GM12878 (cell line): ENCODE measurements at regions not wholly inside any gene's neighbourhood (a gene's known extent, or its start where the extent isn't known, plus 50 kb on each side); places are given as distances from the start of the nearest gene placed in this dataset.
"Not testable (repeated sequence)": the region's sequence is repeated elsewhere in the genome, so short reads cannot be mapped to it uniquely, and the experiment has no call there.

Experiments
- ATAC-seq: fragments of 200-7000 bp; cut with Tn5 transposase; 3 replicates; pipeline ENCODE4 v1.9.1; 2020; ENCODE audit warnings: mild to moderate bottlenecking, moderate library complexity
- BruUV-seq: library from RNA; stranded (reverse); fragments of 400-500 nt; replicated peaks from 2 replicates; lab custom pipeline; 2021; lab: Mats Ljungman, UMichigan
- CTCF ChIA-PET: fragments of 300-600 bp; sonication (Branson Sonifier 250); formaldehyde crosslinking; extraction: SDS; loops from one replicate; lab custom pipeline; 2021; ENCODE audit warnings: inconsistent platforms; lab: Yijun Ruan, JAX
- POLR2A ChIA-PET: fragments of 350-600 bp; formaldehyde crosslinking; extraction: SDS; loops from one replicate; lab custom pipeline; 2021; ENCODE audit warnings: inconsistent platforms; lab: Charles Lee
- RAD21 ChIA-PET: fragments of 300-600 bp; sonication (Branson Sonifier 250); formaldehyde crosslinking; loops from one replicate; lab custom pipeline; 2023; ENCODE audit warnings: antibody characterized with exemption; ENCODE audit not compliant: unreplicated experiment; lab: Charles Lee
- SMC1A ChIA-PET: fragments of 300-600 bp; sonication (Branson Sonifier 250); formaldehyde crosslinking; loops from one replicate; lab custom pipeline; 2023; ENCODE audit not compliant: unreplicated experiment, uncharacterized antibody; lab: Charles Lee
- DNase-seq: peaks from one replicate; pipeline ENCODE4 v3.0.0-alpha.2; 2011; ENCODE audit warnings: low read depth, low spot score
- FAIRE-seq: peaks from 3 replicates; lab custom pipeline; 2011; peaks lifted over from hg19 to GRCh38; lab: Jason Lieb, UNC
- H2AFZ ChIP-seq: 2 replicates; pipeline ENCODE4 v1.6.0; 2011; ENCODE audit warnings: low read depth, low read length, control low read depth; ENCODE audit not compliant: control insufficient read depth
- H3K27ac ChIP-seq: 2 replicates; pipeline ENCODE4 v1.5.1; 2011; ENCODE audit warnings: control low read depth; ENCODE audit not compliant: control insufficient read depth, insufficient read depth
- H3K27me3 ChIP-seq, 2 experiments: replicated peaks in 1 of 2; 2 replicates each; pipeline versions ENCODE4 v1.6.0 to v1.6.1; 2011; ENCODE audit warnings: low read length in 1 of 2; ENCODE audit not compliant: control insufficient read depth in 2 of 2, insufficient read depth in 2 of 2
- H3K36me3 ChIP-seq, 2 experiments: 2 replicates each; pipeline ENCODE4 v1.5.1; 2011; ENCODE audit warnings: low read length in 1 of 2; ENCODE audit not compliant: control insufficient read depth in 2 of 2, insufficient read depth in 2 of 2
- H3K4me1 ChIP-seq: 2 replicates; pipeline ENCODE4 v1.6.1; 2011; ENCODE audit warnings: mild to moderate bottlenecking, low read length, moderate library complexity, mixed read lengths; ENCODE audit not compliant: control insufficient read depth, insufficient read depth
- H3K4me2 ChIP-seq: 2 replicates; pipeline ENCODE4 v1.6.0; 2011; ENCODE audit warnings: control low read depth; ENCODE audit not compliant: control insufficient read depth, insufficient read depth
- H3K4me3 ChIP-seq: fragments of 200-600 bp; sonication (generic); 2 replicates; pipeline ENCODE4 v1.5.1; 2016
- H3K79me2 ChIP-seq: 2 replicates; pipeline ENCODE4 v1.6.0; 2011; ENCODE audit warnings: low read length; ENCODE audit not compliant: control insufficient read depth, insufficient read depth
- H3K9ac ChIP-seq: 2 replicates; pipeline ENCODE4 v1.8.0; 2011; ENCODE audit warnings: low read length, control low read depth, mixed read lengths; ENCODE audit not compliant: control insufficient read depth, insufficient read depth
- H3K9me3 ChIP-seq: replicated peaks from 3 replicates; pipeline ENCODE4 v1.5.1; 2011; ENCODE audit warnings: mild to moderate bottlenecking, low read length; ENCODE audit not compliant: control insufficient read depth, insufficient read depth
- H4K20me1 ChIP-seq: 2 replicates; pipeline ENCODE4 v1.6.0; 2011; ENCODE audit not compliant: control insufficient read depth, insufficient read depth
- ESRRA ChIP-seq: IDR thresholded peaks from 2 replicates; pipeline ENCODE4 v1.6.1; 2012; ENCODE audit warnings: mild to moderate bottlenecking, low read length, improper control_type of control experiment
- GABPA ChIP-seq: IDR thresholded peaks from 2 replicates; pipeline ENCODE4 v1.6.1; 2014; ENCODE audit warnings: antibody characterized with exemption, low read depth, mild to moderate bottlenecking, inconsistent platforms
- IRF5 ChIP-seq: fragments of 450-650 bp; IDR thresholded peaks from 2 replicates; pipeline ENCODE4 v1.6.1; 2017; ENCODE audit warnings: borderline replicate concordance
- KAT2A ChIP-seq: conservative IDR thresholded peaks from 2 replicates; pipeline ENCODE4 v1.6.1; 2011; ENCODE audit warnings: low read depth, low read length; ENCODE audit not compliant: control insufficient read depth
- KDM1A ChIP-seq: fragments of 200-600 bp; sonication (generic); IDR thresholded peaks from 2 replicates; pipeline ENCODE4 v1.6.1; 2016; ENCODE audit warnings: borderline replicate concordance
- NFYB ChIP-seq: IDR thresholded peaks from 2 replicates; pipeline ENCODE4 v1.6.1; 2011; ENCODE audit warnings: low read depth, mild to moderate bottlenecking, low read length, improper control_type of control experiment, moderate library complexity; ENCODE audit not compliant: insufficient read depth
- PAX5 ChIP-seq: IDR thresholded peaks from 2 replicates; pipeline ENCODE4 v1.6.1; 2011; ENCODE audit warnings: low read depth, low read length, borderline replicate concordance
- PML ChIP-seq: IDR thresholded peaks from 2 replicates; pipeline ENCODE4 v1.6.1; 2012; ENCODE audit warnings: low read length, inconsistent platforms
- RAD21 ChIP-seq: IDR thresholded peaks from 2 replicates; pipeline ENCODE4 v1.6.1; 2011; ENCODE audit warnings: mild to moderate bottlenecking, low read depth, low read length, moderate library complexity; ENCODE audit not compliant: insufficient read depth
- RELA ChIP-seq: fragments of 450-650 bp; IDR thresholded peaks from 2 replicates; pipeline ENCODE4 v1.8.0; 2014; ENCODE audit warnings: borderline replicate concordance; ENCODE audit not compliant: partially characterized antibody
- YY1 ChIP-seq: IDR thresholded peaks from 2 replicates; pipeline ENCODE4 v1.6.1; 2011; ENCODE audit warnings: low read depth, mild to moderate bottlenecking, low read length
- ZNF217 ChIP-seq: fragments of 450-650 bp; IDR thresholded peaks from 2 replicates; pipeline ENCODE4 v1.6.1; 2017; ENCODE audit warnings: antibody characterized with exemption, mild to moderate bottlenecking
- WGBS: methylation state at CpG from one replicate; pipeline ENCODE4 v1.1.6; 2016; ENCODE audit warnings: low lambda C conversion rate; ENCODE audit not compliant: insufficient replicate concordance, insufficient coverage; ENCODE audit errors: missing lambda C conversion rate; 5-methylcytosine and 5-hydroxymethylcytosine counted together
- in situ Hi-C: fragments of 300-500 bp; cut with MboI; formaldehyde crosslinking; loops from 9 replicates; pipeline ENCODE4 v1.14.3; 2018; ENCODE audit warnings: mixed read lengths
- intact Hi-C: fragments of 100-400 bp; cut with micrococcal nuclease; formaldehyde crosslinking; loops from one replicate; pipeline ENCODE4 v1.14.2; 2022; ENCODE audit not compliant: unreplicated experiment
- TF ChIP-seq, protein P1 (sequence below): fragments of 450-650 bp; IDR thresholded peaks from 2 replicates; pipeline ENCODE4 v1.6.1; 2017; ENCODE audit warnings: antibody characterized with exemption, mild to moderate bottlenecking, moderate library complexity
- TF ChIP-seq, protein P2 (sequence below): IDR thresholded peaks from 2 replicates; pipeline ENCODE4 v1.6.1; 2012; ENCODE audit warnings: low read depth, low read length, improper control_type of control experiment

GRCh38 chr16:52113533-52114183 lies 433.3 kb downstream of the TOX3 start:
- Histone ChIP-seq H3K4me2 (no peak overlapping the region), H3K27ac (no peak overlapping the region), H3K9ac (no peak overlapping the region), H4K20me1 (no peaks in the 10 kb centered on the region), H2AFZ (no peak overlapping the region), H3K27me3 (no peaks in the 10 kb centered on the region), H3K9me3 (no peaks in the 10 kb centered on the region; the same call in 2 of the 3 replicates), H3K79me2 (no peaks in the 10 kb centered on the region), H3K4me3 (no peak overlapping the region), H3K4me1 (no peaks in the 10 kb centered on the region), H3K36me3 (no peaks in the 10 kb centered on the region)
- 20% methylated on average over 2 of the region's 2 CpGs for WGBS
- ChIA-PET POLR2A (no interaction called here), RAD21 (no interaction called here), CTCF (interaction anchor here (1.2 kb wide), 1 partner anchor 78 kb away, joined by 4 read pairs; no protein-coding TSS in a partner anchor), SMC1A (no interaction called here)
- no peak for DNase-seq
- FAIRE-seq: no peak
- intact Hi-C loops: no loop called here
- in situ Hi-C loops: no loop called here
- TF ChIP-seq KAT2A (no peak), YY1 (no peak), PAX5 (no peak), NFYB (no peak), ZNF217 (no peak), ESRRA (no peak), RAD21 (no peak), PML (no peak), GABPA (no peak), RELA (no peak), IRF5 (no peak), KDM1A (no peak)
- TF ChIP-seq, protein P1, sequence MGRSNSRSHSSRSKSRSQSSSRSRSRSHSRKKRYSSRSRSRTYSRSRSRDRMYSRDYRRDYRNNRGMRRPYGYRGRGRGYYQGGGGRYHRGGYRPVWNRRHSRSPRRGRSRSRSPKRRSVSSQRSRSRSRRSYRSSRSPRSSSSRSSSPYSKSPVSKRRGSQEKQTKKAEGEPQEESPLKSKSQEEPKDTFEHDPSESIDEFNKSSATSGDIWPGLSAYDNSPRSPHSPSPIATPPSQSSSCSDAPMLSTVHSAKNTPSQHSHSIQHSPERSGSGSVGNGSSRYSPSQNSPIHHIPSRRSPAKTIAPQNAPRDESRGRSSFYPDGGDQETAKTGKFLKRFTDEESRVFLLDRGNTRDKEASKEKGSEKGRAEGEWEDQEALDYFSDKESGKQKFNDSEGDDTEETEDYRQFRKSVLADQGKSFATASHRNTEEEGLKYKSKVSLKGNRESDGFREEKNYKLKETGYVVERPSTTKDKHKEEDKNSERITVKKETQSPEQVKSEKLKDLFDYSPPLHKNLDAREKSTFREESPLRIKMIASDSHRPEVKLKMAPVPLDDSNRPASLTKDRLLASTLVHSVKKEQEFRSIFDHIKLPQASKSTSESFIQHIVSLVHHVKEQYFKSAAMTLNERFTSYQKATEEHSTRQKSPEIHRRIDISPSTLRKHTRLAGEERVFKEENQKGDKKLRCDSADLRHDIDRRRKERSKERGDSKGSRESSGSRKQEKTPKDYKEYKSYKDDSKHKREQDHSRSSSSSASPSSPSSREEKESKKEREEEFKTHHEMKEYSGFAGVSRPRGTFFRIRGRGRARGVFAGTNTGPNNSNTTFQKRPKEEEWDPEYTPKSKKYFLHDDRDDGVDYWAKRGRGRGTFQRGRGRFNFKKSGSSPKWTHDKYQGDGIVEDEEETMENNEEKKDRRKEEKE: no peak
- TF ChIP-seq, protein P2, sequence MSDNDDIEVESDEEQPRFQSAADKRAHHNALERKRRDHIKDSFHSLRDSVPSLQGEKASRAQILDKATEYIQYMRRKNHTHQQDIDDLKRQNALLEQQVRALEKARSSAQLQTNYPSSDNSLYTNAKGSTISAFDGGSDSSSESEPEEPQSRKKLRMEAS: no peak
- ATAC-seq: no peak
- no TSS peak for BruUV-seq

- SMC1A ChIA-PET: not testable (repeated sequence)
Measured at GRCh38 chr16:52104993-52105392, 441.9 kb downstream of the TOX3 start.

More at GRCh38 chr16:52104993-52105392, 441.9 kb downstream of the TOX3 start:
- H3K27ac ChIP-seq, DNase-seq, H3K9me3 ChIP-seq, ATAC-seq, H2AFZ ChIP-seq, H4K20me1 ChIP-seq, FAIRE-seq, H3K36me3 ChIP-seq, H3K9ac ChIP-seq, RAD21 ChIA-PET, H3K4me1 ChIP-seq, POLR2A ChIA-PET, H3K4me3 ChIP-seq, CTCF ChIA-PET, H3K27me3 ChIP-seq, in situ Hi-C loops, BruUV-seq, H3K79me2 ChIP-seq, intact Hi-C loops, H3K4me2 ChIP-seq: not testable (repeated sequence)
- 58% methylated on average over 4 of the region's 4 CpGs for WGBS
